GM12891 (cell line): ENCODE measurements at regions not wholly inside any gene's neighbourhood (a gene's known extent, or its start where the extent isn't known, plus 50 kb on each side); places are given as distances from the start of the nearest gene placed in this dataset.
"Not testable (repeated sequence)": the region's sequence is repeated elsewhere in the genome, so short reads cannot be mapped to it uniquely, and the experiment has no call there.

Experiments
- DNase-seq: peaks from one replicate; pipeline ENCODE4 v3.0.0; 2011; ENCODE audit warnings: low spot score; ENCODE audit not compliant: insufficient read length
- FAIRE-seq: peaks from 2 replicates; lab custom pipeline; 2011; peaks lifted over from hg19 to GRCh38; lab: Jason Lieb, UNC
- PAX5 ChIP-seq: IDR thresholded peaks from 2 replicates; pipeline ENCODE4 v1.6.1; 2011; ENCODE audit warnings: low read length, moderate library complexity, mild to moderate bottlenecking; ENCODE audit not compliant: insufficient read depth, severe bottlenecking
- POLR2A ChIP-seq: IDR thresholded peaks from 2 replicates; pipeline ENCODE4 v1.6.1; 2011; ENCODE audit warnings: low read depth, low read length, control low read depth
- POLR2AphosphoS5 ChIP-seq: IDR thresholded peaks from 2 replicates; pipeline ENCODE4 v1.6.1; 2011; ENCODE audit warnings: low read depth, low read length, control low read depth
- POU2F2 ChIP-seq: IDR thresholded peaks from 2 replicates; pipeline ENCODE4 v1.6.1; 2011; ENCODE audit warnings: low read depth, mild to moderate bottlenecking, control low read depth, low read length, moderate library complexity
- SPI1 ChIP-seq: IDR thresholded peaks from 2 replicates; pipeline ENCODE4 v1.6.1; 2011; ENCODE audit warnings: low read depth, low read length, control low read depth
- TAF1 ChIP-seq: IDR thresholded peaks from 2 replicates; pipeline ENCODE4 v1.6.1; 2011; ENCODE audit warnings: low read depth, low read length, control low read depth

DNA sequence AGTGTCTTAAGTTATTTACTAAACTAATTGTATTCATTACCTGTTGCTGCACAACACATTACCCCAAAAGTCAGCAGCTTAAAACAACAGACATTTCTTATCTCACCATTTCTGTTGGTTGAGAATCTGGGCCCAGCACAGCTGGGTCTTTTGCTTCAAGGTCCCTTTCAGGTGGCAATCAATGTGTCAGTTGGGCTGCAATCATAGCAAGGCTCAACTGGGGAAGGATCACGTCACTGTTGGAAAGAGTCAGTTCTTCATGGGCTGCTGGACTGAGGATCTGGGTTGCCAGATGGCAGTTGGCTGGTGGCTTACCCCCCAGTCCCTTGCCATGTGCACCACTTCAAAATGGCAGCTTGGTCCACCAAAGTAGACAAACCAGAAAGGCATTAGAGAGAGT lies 261.2 kb downstream of the SUCLG1 start:
- no peak for TF ChIP-seq POU2F2
- TF ChIP-seq TAF1: no peak
- TF ChIP-seq POLR2AphosphoS5: no peak
- TF ChIP-seq PAX5: no peak
- TF ChIP-seq SPI1: no peak
- no peak for TF ChIP-seq POLR2A
- DNase-seq (no peak), FAIRE-seq (no peak)

DNA sequence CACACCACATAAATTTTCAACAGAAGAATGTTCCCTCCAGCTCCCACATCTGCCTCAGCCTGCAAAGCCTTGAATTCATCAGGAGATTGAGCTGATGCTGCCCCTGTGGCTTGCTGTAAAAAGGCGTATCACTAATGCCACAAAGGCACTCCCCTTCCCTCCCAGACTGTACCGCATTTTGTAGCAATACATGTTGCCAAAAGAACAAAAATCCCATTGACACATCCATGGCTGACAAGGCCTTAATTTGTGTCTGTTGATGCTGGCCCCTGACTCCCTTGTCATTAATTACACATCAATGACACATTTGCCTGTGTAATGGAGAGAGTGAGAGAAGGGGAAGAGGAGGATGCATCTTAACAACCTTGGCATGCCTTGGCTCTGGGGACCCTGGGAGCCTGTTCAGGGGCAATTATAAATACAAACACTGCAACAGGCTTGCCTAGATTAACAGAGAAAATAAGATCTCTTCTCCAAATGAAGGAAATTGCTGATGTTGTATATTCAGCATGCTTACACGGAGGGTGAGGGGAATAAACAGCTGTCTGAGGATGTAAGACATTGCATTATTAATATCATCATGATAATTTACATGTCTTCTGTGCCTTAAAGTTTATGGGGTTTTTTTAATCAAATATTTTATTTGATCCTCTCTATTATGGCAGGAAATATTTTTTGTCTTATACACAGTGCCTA lies 264.0 kb downstream of the SUCLG1 start:
- TF ChIP-seq TAF1: no peak
- TF ChIP-seq SPI1: no peak
- TF ChIP-seq POLR2A: no peak
- TF ChIP-seq POU2F2: no peak
- TF ChIP-seq POLR2AphosphoS5: no peak
- no peak for TF ChIP-seq PAX5
- no peak for FAIRE-seq
- DNase-seq: no peak

DNA sequence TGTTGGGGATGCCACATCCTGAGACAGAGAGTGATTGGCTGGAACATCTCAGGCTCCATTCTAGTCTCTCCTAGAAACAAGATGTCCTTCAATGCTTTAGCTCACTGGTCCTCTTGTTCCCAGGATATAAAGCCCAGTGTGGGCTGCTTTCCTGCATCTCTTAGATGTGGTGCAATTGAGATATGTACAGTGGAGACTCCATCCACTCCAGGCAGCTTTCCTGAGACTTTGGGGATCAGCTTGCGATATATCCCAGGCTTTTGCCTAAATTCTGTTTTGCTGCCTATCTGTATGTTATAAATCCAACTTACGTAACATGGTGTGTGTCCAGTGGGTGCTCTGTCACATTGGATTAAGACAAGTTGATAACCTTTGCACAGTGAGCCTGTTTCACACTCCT lies 264.9 kb downstream of the SUCLG1 start:
- no peak for TF ChIP-seq PAX5
- no peak for TF ChIP-seq POLR2A
- TF ChIP-seq POLR2AphosphoS5: no peak
- no peak for TF ChIP-seq POU2F2
- TF ChIP-seq TAF1: no peak
- TF ChIP-seq SPI1: no peak
- DNase-seq (no peak), FAIRE-seq (no peak)

- no peak for FAIRE-seq
- no peak for DNase-seq
- no peak for TF ChIP-seq SPI1
- no peak for TF ChIP-seq PAX5
- TF ChIP-seq POLR2A: no peak
- no peak for TF ChIP-seq POU2F2
- TF ChIP-seq TAF1: no peak
- no peak for TF ChIP-seq POLR2AphosphoS5
Observed at GRCh38 chr2:84187258-84187657, 271.8 kb downstream of the SUCLG1 start.

DNA sequence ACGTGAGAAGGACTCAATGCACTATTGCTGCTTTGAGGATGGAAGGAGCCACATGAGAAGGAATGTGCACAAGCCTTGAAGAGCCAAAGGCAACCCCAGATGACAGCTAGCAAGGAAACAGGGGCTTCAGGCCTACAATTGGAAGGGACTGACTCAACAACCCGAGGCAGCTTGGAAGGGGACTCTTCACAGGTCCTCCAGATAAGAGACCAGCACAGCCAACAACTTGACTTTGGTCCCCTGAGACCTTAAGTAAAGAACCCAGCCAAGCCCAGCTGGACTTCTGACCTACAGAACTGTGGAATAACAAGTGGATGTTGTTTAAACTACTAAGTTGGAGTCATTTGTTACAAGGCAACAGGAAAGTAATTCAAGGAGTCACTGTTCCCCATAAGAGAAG lies 277.2 kb downstream of the SUCLG1 start:
- FAIRE-seq (no peak), DNase-seq (no peak)
- TF ChIP-seq POLR2A (no peak), PAX5 (no peak), SPI1 (no peak), TAF1 (no peak), POU2F2 (no peak), POLR2AphosphoS5 (no peak)

- TF ChIP-seq POLR2AphosphoS5: no peak
- DNase-seq: no peak
- FAIRE-seq: no peak
Observed at GRCh38 chr2:84177733-84178132, 281.3 kb downstream of the SUCLG1 start.

GRCh38 chr2:84175970-84176369 lies 283.1 kb downstream of the SUCLG1 start:
- no peak for DNase-seq
- FAIRE-seq: no peak
- no peak for TF ChIP-seq POLR2AphosphoS5

DNA sequence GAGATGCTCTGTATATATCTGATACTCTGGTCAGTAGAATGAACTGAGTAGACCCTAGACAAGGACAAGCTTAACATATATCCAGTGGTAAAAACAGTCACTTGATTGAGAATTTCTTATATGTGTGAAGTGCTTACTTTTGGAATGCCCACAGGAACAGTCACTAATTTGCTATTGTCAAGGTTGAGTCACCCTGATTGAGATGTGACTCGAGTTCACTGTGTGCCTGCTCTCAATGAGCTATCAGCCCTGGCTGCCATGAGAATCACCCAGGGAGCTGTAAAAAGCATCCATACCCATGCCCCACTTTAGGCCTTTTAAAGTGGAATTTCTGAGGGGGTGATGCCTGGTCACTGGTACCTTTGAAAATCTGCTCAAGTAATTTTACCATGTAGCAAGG lies 283.7 kb downstream of the SUCLG1 start:
- DNase-seq (no peak), FAIRE-seq (no peak)
- TF ChIP-seq TAF1 (no peak), POU2F2 (no peak), PAX5 (no peak), SPI1 (no peak), POLR2A (no peak), POLR2AphosphoS5 (no peak)

DNA sequence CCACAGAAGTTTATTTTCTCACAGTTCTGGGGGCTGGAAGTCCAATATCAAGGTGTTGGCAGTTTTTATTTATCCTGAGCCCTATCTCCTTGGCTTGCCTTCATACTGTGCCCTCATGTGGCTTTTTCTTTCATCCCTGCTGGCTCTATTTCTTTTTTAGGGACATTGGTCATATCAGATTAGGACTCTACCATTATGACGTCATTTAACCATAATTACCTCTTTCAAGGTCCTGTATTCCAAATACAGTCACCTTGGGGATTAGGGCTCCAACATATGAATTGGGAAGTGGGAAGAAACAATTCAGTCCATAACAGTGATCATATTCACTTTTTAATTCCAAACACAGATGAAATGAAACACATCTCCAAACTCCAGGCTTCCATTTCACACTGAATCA lies 286.0 kb downstream of the SUCLG1 start:
- TF ChIP-seq PAX5 (no peak), POLR2AphosphoS5 (no peak), POLR2A (no peak), SPI1 (no peak), TAF1 (no peak), POU2F2 (no peak)
- no peak for FAIRE-seq
- DNase-seq: no peak

GRCh38 chr2:84170979-84171378 lies 288.1 kb downstream of the SUCLG1 start:
- DNase-seq (no peak), FAIRE-seq (no peak)
- TF ChIP-seq SPI1 (no peak), POLR2A (no peak), TAF1 (no peak), POU2F2 (no peak), POLR2AphosphoS5 (no peak), PAX5 (no peak)

GRCh38 chr2:84169871-84170270 lies 289.2 kb downstream of the SUCLG1 start:
- no peak for FAIRE-seq

DNA sequence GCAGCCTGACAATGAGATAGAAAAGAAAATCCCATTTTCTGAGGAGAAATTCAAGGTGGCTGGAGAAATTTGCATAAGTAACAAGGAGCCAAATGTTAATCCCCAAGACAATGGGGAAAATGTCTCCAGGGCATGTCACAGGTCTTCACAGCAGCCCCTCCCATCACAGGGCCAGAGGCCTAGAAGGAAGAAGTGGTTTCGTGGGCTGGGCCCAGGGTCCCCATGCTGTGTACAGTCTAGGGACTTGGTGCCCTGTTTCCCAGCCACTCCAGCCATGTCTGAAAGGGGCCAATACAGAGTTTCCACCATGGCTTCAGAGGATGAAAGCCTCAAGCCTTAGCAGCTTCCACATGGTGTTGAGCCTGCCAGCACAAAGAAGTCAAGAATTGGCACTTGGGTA lies 290.5 kb downstream of the SUCLG1 start:
- FAIRE-seq: not testable (repeated sequence)

More at GRCh38 chr2:84169871-84170270, 289.2 kb downstream of the SUCLG1 start:
- TF ChIP-seq SPI1: no peak
- no peak for TF ChIP-seq POLR2AphosphoS5
- no peak for TF ChIP-seq POU2F2
- TF ChIP-seq POLR2A: no peak
- TF ChIP-seq TAF1: no peak
- no peak for TF ChIP-seq PAX5
- DNase-seq: no peak

More for the DNA sequence above, 290.5 kb downstream of the SUCLG1 start:
- DNase-seq: not testable (repeated sequence)
